ENCODE measurements at regions not wholly inside any gene's neighbourhood (a gene's known extent, or its start where the extent isn't known, plus 50 kb on each side); places are given as distances from the start of the nearest gene placed in this dataset.

DNA sequence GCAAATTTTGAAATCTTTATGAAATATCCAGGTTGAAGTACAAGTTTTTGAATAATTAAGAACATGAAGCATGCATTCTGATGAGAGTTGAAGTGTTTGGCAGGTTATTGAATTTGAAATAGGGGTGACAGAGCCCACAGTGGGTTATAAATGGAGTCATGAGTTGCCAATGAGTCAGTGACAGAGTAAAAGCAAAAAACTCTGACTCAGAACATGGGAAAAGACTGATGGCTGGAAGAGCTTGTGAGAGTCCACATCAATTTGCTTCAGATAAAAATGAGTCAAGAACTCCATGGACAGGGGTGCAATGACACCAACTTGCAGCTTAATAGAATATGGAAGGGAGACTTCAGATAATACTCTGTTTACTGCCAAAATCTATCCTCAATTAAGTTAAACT lies 105.3 kb downstream of the SLC6A15 start:
- TF ChIP-seq, protein P1, sequence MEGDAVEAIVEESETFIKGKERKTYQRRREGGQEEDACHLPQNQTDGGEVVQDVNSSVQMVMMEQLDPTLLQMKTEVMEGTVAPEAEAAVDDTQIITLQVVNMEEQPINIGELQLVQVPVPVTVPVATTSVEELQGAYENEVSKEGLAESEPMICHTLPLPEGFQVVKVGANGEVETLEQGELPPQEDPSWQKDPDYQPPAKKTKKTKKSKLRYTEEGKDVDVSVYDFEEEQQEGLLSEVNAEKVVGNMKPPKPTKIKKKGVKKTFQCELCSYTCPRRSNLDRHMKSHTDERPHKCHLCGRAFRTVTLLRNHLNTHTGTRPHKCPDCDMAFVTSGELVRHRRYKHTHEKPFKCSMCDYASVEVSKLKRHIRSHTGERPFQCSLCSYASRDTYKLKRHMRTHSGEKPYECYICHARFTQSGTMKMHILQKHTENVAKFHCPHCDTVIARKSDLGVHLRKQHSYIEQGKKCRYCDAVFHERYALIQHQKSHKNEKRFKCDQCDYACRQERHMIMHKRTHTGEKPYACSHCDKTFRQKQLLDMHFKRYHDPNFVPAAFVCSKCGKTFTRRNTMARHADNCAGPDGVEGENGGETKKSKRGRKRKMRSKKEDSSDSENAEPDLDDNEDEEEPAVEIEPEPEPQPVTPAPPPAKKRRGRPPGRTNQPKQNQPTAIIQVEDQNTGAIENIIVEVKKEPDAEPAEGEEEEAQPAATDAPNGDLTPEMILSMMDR (IDR thresholded peaks at IDR 0.05; ENCODE audit: low read length): no peak
- no peak for TF ChIP-seq EZH2 (IDR thresholded peaks at IDR 0.05; ENCODE audit: borderline replicate concordance, low read length)
